Choroid plexus epithelial cell (primary cell): ENCODE measurements at regions not wholly inside any gene's neighbourhood (a gene's known extent, or its start where the extent isn't known, plus 50 kb on each side); places are given as distances from the start of the nearest gene placed in this dataset.

Source experiments
- DNase-seq: peaks from one replicate; pipeline ENCODE4 v3.0.0-alpha.2; 2010; ENCODE audit warnings: low read depth
- H3K4me3 ChIP-seq: 2 replicates; pipeline ENCODE4 v1.5.1; 2011; ENCODE audit warnings: low read depth, mild to moderate bottlenecking, control low read depth, low read length, moderate library complexity
- CTCF ChIP-seq: conservative IDR thresholded peaks from 2 replicates; pipeline ENCODE4 v1.5.1; 2011; ENCODE audit warnings: low read depth, mild to moderate bottlenecking, control low read depth, inconsistent platforms, low read length, moderate library complexity

GRCh38 chr2:122018736-122019135 lies 263.3 kb downstream of the TSN start:
- no peak for TF ChIP-seq CTCF
- H3K4me3 ChIP-seq = no peak overlapping the region
- DNase-seq = no peak

GRCh38 chr2:122019724-122020123 lies 264.3 kb downstream of the TSN start:
- H3K4me3 ChIP-seq = no peak overlapping the region
- TF ChIP-seq CTCF = no peak
- no peak for DNase-seq

GRCh38 chr2:122020377-122020776 lies 264.9 kb downstream of the TSN start:
- no peak for DNase-seq
- H3K4me3 ChIP-seq = no peak overlapping the region
- no peak for TF ChIP-seq CTCF

GRCh38 chr2:122021941-122022340 lies 266.5 kb downstream of the TSN start:
- TF ChIP-seq CTCF = no peak
- DNase-seq = no peak
- H3K4me3 ChIP-seq = no peak overlapping the region

GRCh38 chr2:122022531-122022930 lies 267.1 kb downstream of the TSN start:
- DNase-seq = no peak
- no peak for TF ChIP-seq CTCF
- no peak overlapping the region for H3K4me3 ChIP-seq

GRCh38 chr2:122023059-122023864 lies 267.8 kb downstream of the TSN start:
- no peak for TF ChIP-seq CTCF
- DNase-seq = no peak
- H3K4me3 ChIP-seq = no peak overlapping the region
